Skeletal muscle cell (primary cell): ENCODE measurements at regions not wholly inside any gene's neighbourhood (a gene's known extent, or its start where the extent isn't known, plus 50 kb on each side); places are given as distances from the start of the nearest gene placed in this dataset.
"Not testable (repeated sequence)": the region's sequence is repeated elsewhere in the genome, so short reads cannot be mapped to it uniquely, and the experiment has no call there.

Experiments
- DNase-seq: peaks from one replicate; pipeline ENCODE4 v3.0.0-alpha.2; 2010; ENCODE audit warnings: low read depth
- H3K4me3 ChIP-seq: 2 replicates; pipeline ENCODE4 v1.5.1; 2011; ENCODE audit warnings: low read depth, mild to moderate bottlenecking, control low read depth, low read length, moderate library complexity

DNA sequence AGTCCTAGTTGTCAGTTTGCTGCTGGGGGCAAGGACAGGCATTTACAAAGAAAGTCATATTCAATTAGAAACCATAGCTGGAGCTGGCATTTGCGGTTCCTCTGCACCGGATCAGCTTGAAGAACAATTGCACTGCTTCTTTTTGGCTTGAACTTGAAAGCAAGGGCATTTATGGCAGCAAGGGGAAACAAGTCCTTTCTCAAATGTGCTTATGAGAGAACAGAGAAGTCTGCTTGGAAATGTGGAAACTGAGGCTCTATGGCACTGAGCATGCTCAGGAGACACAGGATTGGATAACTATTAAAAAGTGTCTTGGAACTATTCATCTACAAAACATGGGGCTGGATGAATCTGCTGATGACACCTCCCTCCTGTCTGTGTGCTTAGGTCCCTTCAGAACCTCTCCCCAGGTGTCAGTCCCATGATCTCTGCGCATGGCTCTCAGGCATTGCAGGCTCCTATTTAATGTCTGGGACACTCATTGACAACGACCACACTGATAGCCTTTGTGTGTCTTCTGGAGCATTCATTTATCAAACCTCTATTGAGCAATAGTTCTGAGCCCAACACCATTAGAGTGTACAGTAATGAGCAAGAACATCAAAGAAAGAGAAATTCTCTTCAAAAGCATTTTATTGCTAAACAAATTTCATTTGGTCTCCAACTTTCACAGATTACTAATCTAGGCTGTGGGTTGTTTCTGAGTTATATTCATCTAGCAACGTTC lies 353.6 kb downstream of the ANAPC1 start:
- H3K4me3 ChIP-seq, DNase-seq: not testable (repeated sequence)

- not testable (repeated sequence) for DNase-seq, H3K4me3 ChIP-seq
Observed at GRCh38 chr2:111532682-111533556, 351.1 kb downstream of the ANAPC1 start.

DNA sequence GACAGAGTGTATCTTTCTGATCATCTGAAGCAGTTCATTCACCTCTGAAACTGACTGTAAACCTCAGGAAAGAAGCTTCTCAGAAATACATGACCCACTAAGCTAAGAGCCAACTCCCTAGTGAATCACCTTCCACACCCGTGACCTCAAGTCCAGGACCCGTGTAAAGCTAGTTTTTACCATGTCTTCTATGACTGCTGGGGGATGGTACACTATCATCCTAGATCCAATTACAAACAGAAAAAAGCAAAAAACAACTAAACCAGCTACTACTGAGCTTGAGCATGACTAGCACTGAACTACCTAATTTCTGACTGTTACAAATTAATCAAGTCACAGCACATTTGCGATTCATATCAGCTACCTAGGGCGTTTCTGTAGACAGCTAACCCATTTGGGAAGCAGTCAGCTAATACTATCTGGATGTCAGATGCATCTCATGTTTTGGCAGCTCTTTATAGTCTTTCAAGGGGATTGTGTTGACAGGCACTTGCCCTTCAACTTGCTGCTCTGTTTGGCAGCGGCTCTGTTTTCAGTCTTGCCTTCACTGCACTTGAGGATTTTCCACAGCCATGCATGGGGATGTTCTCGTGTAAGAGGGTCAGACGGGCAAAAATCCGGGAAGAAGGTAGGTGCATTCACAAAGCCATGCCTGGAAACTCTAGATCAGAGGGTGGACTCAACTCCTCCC lies 350.3 kb downstream of the ANAPC1 start:
- DNase-seq, H3K4me3 ChIP-seq: not testable (repeated sequence)

GRCh38 chr2:111534910-111535352 lies 349.1 kb downstream of the ANAPC1 start:
- no peak for DNase-seq
- no peak overlapping the region for H3K4me3 ChIP-seq

GRCh38 chr2:111535404-111535803 lies 348.6 kb downstream of the ANAPC1 start:
- H3K4me3 ChIP-seq = no peak overlapping the region
- DNase-seq = no peak

DNA sequence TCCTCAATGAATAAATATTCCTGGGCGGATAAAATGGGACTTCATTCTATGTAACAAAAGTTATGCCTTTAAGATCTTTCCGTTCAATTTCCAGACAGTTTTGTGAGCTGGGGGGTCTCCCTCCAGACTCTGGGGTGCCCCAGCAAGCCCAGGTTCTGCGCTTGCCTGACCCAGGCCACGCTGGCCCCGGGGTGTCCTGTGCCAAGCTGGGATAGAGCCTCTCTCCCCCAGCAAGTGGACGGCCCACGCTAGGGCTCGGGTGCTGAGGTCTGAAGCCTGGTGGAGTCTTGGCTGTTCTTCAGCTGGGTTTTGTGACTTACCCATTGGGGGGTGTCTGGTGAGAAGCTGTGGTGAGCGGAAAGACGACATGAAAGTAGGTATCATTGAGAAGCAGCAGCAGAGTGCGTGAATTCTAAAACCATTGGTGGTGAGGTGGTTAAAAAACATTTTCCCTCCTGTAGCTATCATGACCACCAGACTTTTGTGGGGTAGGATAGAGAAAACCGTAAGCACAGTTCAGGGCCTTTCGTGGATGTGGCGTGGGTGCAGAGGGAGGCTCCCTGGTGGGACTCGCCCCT lies 346.8 kb downstream of the ANAPC1 start:
- no peak for DNase-seq
- H3K4me3 ChIP-seq = no peak overlapping the region

DNA sequence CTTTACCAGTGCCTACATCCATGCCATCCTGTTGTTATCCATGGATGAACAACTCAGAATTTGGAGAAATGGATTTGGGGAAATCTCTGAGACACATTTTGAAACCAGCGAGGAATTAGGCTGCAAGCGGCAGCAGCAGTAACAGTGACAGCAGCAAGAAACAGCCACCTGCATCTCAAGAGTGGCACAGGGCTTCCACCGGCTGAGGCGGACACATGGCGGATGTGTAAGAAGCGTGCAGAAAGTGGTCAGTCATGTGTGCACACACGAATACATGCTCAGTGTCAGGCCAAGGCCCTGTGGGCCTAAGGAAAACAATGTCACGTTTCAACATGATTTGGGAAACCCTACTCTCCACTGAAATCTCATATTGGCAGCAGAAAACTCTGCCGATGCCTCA lies 344.0 kb downstream of the ANAPC1 start:
- not testable (repeated sequence) for H3K4me3 ChIP-seq, DNase-seq

- not testable (repeated sequence) for DNase-seq, H3K4me3 ChIP-seq
Observed at GRCh38 chr2:111542120-111542774, 341.7 kb downstream of the ANAPC1 start.

DNA sequence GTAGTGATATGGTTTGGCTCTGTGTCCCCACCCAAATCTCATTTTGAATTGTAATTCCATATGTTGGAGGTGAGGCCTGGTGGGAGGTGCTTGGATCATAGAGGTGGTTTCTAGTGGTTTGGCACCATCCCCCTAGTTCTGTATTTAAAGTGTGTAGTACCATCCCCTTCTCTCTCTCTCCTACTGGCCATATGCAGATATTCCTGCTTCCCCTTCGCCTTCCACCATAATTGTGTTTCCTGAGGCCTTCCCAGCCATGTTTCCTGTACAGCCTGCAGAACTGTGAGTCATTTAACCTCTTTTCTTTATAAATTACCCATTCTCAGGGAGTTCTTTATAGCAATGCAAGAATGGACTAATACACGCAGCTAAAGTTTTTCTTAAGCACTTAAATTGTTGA lies 340.0 kb downstream of the ANAPC1 start:
- not testable (repeated sequence) for H3K4me3 ChIP-seq, DNase-seq

- not testable (repeated sequence) for DNase-seq, H3K4me3 ChIP-seq
Observed at GRCh38 chr2:111545723-111546431, 338.1 kb downstream of the ANAPC1 start.

- H3K4me3 ChIP-seq, DNase-seq: not testable (repeated sequence)
Observed at GRCh38 chr2:111546578-111546977, 337.4 kb downstream of the ANAPC1 start.

DNA sequence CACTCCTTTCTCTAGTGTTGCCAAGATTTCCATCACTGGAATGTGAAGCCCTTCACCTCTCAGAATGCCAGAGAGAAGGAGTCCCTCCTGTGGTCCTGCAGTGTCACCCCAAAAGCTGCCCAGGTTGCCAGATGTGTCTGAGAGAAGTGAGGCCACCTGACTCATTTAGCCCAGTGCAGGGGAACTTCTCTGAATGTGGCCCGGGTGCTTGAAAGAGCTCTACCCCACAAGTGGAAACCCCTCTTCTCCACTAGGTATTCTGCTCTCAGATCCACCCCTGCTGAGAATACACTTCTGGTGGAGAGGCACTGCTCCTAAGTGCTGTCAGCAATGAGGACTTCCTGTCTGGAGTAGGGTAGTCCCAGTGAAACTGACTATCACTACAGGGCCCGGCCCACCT lies 334.8 kb downstream of the ANAPC1 start:
- not testable (repeated sequence) for DNase-seq, H3K4me3 ChIP-seq

DNA sequence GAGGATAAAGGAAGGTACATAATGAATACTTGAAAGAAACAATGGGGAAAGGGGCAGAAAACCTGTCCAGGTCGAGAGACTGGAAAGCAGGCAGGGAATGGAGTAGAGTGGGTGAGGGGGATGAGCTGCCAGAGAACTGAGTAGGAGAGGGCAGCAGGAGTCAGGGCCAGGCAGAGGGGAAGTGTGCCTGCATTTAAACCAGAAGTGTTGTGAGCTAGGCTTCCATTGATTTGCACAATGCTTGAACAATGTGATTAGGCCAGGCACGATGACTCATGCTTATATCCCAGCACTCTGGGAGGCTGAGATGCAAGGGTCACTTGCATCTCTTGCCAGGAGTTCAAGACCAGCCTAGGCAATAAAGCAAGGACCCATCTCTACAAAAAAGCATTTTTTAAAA lies 332.6 kb downstream of the ANAPC1 start:
- not testable (repeated sequence) for DNase-seq, H3K4me3 ChIP-seq

DNA sequence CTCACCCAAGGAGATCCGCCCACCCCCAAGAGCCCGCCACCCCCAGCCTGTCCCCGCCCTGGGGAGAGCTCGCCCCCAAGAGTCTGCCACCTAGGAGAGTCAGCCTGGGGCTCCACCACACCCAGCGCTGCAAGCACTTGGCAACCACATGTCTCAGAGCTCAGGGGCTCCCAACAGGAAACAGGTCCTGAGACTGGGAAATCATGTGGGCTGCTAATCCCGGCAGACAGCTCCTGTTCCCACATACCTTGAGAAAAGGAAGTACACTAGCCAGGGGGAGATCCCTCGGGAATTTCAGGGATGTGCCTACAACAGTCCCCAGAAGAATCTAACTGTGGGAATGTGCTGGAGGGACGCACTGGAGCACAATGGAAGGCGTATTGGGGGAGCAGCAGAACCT lies 331.4 kb downstream of the ANAPC1 start:
- H3K4me3 ChIP-seq, DNase-seq: not testable (repeated sequence)

GRCh38 chr2:111559301-111559700 lies 324.7 kb downstream of the ANAPC1 start:
- not testable (repeated sequence) for H3K4me3 ChIP-seq

GRCh38 chr2:111559814-111560213 lies 324.2 kb downstream of the ANAPC1 start:
- not testable (repeated sequence) for DNase-seq, H3K4me3 ChIP-seq

More at GRCh38 chr2:111559301-111559700, 324.7 kb downstream of the ANAPC1 start:
- not testable (repeated sequence) for DNase-seq

DNA sequence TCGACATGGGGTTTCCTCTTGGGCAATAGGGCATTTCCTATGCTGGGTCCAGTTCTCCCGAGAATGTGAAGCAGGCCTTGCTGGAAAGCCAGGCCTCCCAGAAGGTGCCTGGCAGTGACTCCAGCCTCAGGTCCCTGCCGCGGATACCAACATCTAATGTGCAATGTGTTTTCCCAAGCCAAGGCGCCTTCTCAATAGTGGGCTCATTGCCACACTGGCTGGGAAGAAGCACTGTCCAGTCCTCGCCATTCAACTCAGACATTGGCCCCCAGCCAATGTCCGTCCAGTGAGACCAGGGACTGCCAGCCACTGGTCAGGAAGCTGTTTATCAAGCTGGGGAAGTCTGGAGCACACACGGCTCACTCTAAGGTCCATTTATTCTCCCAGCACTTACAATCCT lies 317.9 kb downstream of the ANAPC1 start:
- not testable (repeated sequence) for H3K4me3 ChIP-seq, DNase-seq

GRCh38 chr2:111567233-111567632 lies 316.8 kb downstream of the ANAPC1 start:
- H3K4me3 ChIP-seq, DNase-seq: not testable (repeated sequence)
